Upper lobe of left lung (tissue), 4 donors: ENCODE measurements at regions not wholly inside any gene's neighbourhood (a gene's known extent, or its start where the extent isn't known, plus 50 kb on each side); places are given as distances from the start of the nearest gene placed in this dataset.

ENCODE experiments used
- EP300 ChIP-seq, 4 donors: sonication (generic); formaldehyde crosslinking; IDR thresholded peaks; one replicate each; pipeline ENCODE4 v1.5.1; 2017; ENCODE audit warnings: antibody characterized with exemption in 4 of 4, control low read depth in 2 of 4
- POLR2AphosphoS5 ChIP-seq, 2 donors: sonication (generic); formaldehyde crosslinking; IDR thresholded peaks; one replicate each; pipeline ENCODE4 v1.5.1; 2017; ENCODE audit warnings: antibody characterized with exemption in 2 of 2

DNA sequence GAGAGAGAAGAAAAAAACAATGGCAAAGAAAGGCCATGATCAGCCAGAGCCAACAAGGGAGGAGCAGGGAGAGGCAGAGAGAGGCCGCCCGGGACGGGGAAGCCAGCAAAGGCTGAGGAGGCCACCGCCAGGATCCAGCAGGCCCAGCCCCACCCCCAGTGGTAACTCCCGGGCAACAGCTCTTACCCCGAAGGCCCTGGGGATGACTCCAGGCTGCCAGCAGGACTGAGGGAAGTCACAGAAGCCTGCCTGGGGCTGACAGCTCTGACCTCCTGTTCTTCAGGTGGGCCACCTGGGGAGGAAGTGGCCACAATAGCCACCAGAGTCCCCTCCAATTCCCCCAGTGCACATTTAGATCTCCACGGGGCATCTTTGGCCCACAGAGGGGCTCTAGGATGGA lies 184.3 kb upstream of the LINGO1 start:
- no peak for TF ChIP-seq POLR2AphosphoS5 (IDR thresholded peaks at IDR 0.05)
- no peak for TF ChIP-seq EP300 (IDR thresholded peaks at IDR 0.05)
